ENCODE measurements at regions not wholly inside any gene's neighbourhood (a gene's known extent, or its start where the extent isn't known, plus 50 kb on each side); places are given as distances from the start of the nearest gene placed in this dataset.

- DNase-seq (no peak), ATAC-seq (no peak)
- H3K27ac Mint-ChIP-seq = no peak overlapping the region
- H3K4me3 Mint-ChIP-seq = no peak overlapping the region
- H3K36me3 Mint-ChIP-seq = no peaks in the 10 kb centered on the region
- peaks cover 0 to 10% (median 0%) of the 10 kb centered on the region in 9 donors for H3K9me3 Mint-ChIP-seq
- peaks cover 0 to 13% (median 0%) of the 10 kb centered on the region in 5 donors for H3K27me3 Mint-ChIP-seq
- peaks cover 0 to 9% (median 6%) of the 10 kb centered on the region in 4 donors for H3K4me1 Mint-ChIP-seq
- POLR2A ChIA-PET = no interaction called here
Observed at GRCh38 chr4:13980317-13981310, 353.1 kb upstream of the BOD1L1 start.

GRCh38 chr4:13981499-13981898 lies 354.0 kb upstream of the BOD1L1 start:
- POLR2A ChIA-PET = no interaction called here
- ATAC-seq (no peak), DNase-seq (no peak)
- H3K9me3 Mint-ChIP-seq = peaks cover 0 to 10% (median 0%) of the 10 kb centered on the region in 9 donors
- no peak overlapping the region for H3K27ac Mint-ChIP-seq
- peaks cover 0 to 9% (median 6%) of the 10 kb centered on the region in 4 donors for H3K4me1 Mint-ChIP-seq
- H3K36me3 Mint-ChIP-seq = no peaks in the 10 kb centered on the region
- no peak overlapping the region for H3K4me3 Mint-ChIP-seq
- H3K27me3 Mint-ChIP-seq = peaks cover 0 to 13% (median 0%) of the 10 kb centered on the region in 5 donors

GRCh38 chr4:13982010-13982409 lies 354.5 kb upstream of the BOD1L1 start:
- POLR2A ChIA-PET = no interaction called here
- H3K27ac Mint-ChIP-seq = no peak overlapping the region
- H3K27me3 Mint-ChIP-seq = peaks cover 0 to 13% (median 0%) of the 10 kb centered on the region in 5 donors
- no peak for ATAC-seq
- peak overlapping the region in 2 of 10 donors; percentile 13 to 15 for H3K4me3 Mint-ChIP-seq
- peaks cover 0 to 9% (median 0%) of the 10 kb centered on the region in 9 donors for H3K9me3 Mint-ChIP-seq
- no peaks in the 10 kb centered on the region for H3K36me3 Mint-ChIP-seq
- H3K4me1 Mint-ChIP-seq = peaks cover 0 to 9% (median 6%) of the 10 kb centered on the region in 4 donors
- no peak for DNase-seq

- POLR2A ChIA-PET = no interaction called here
- Mint-ChIP-seq H3K4me3 (no peak overlapping the region), H3K27me3 (peaks cover 0 to 13% (median 0%) of the 10 kb centered on the region in 5 donors), H3K36me3 (no peaks in the 10 kb centered on the region), H3K9me3 (peaks cover 0 to 5% (median 0%) of the 10 kb centered on the region in 9 donors), H3K27ac (no peak overlapping the region), H3K4me1 (peaks cover 0 to 9% (median 6%) of the 10 kb centered on the region in 4 donors)
- no peak for DNase-seq
- no peak for ATAC-seq
Observed at GRCh38 chr4:13983189-13983790, 355.8 kb upstream of the BOD1L1 start.

GRCh38 chr4:13984991-13985800 lies 357.7 kb upstream of the BOD1L1 start:
- Mint-ChIP-seq H3K4me3 (no peak overlapping the region), H3K27me3 (peaks cover 0 to 10% (median 0%) of the 10 kb centered on the region in 5 donors), H3K27ac (no peak overlapping the region), H3K9me3 (no peaks in the 10 kb centered on the region), H3K36me3 (no peaks in the 10 kb centered on the region), H3K4me1 (peaks cover 0 to 9% (median 6%) of the 10 kb centered on the region in 4 donors)
- ATAC-seq (no peak), DNase-seq (no peak)
- POLR2A ChIA-PET = no interaction called here

- ATAC-seq (no peak), DNase-seq (no peak)
- no peaks in the 10 kb centered on the region for H3K9me3 Mint-ChIP-seq
- peaks cover 0 to 9% (median 6%) of the 10 kb centered on the region in 4 donors for H3K4me1 Mint-ChIP-seq
- H3K36me3 Mint-ChIP-seq = no peaks in the 10 kb centered on the region
- POLR2A ChIA-PET = no interaction called here
- H3K4me3 Mint-ChIP-seq = no peak overlapping the region
- H3K27ac Mint-ChIP-seq = no peak overlapping the region
- H3K27me3 Mint-ChIP-seq = peaks cover 0 to 9% (median 0%) of the 10 kb centered on the region in 5 donors
Observed at GRCh38 chr4:13985837-13986236, 358.3 kb upstream of the BOD1L1 start.

GRCh38 chr4:13986548-13986947 lies 359.0 kb upstream of the BOD1L1 start:
- Mint-ChIP-seq H3K4me1 (peaks cover 0 to 9% (median 6%) of the 10 kb centered on the region in 4 donors), H3K4me3 (no peak overlapping the region), H3K9me3 (no peaks in the 10 kb centered on the region), H3K27ac (no peak overlapping the region), H3K36me3 (no peaks in the 10 kb centered on the region), H3K27me3 (peaks cover 0 to 9% (median 0%) of the 10 kb centered on the region in 5 donors)
- DNase-seq (no peak), ATAC-seq (no peak)
- POLR2A ChIA-PET = no interaction called here

- H3K27ac Mint-ChIP-seq = no peak overlapping the region
- H3K9me3 Mint-ChIP-seq = no peaks in the 10 kb centered on the region
- H3K27me3 Mint-ChIP-seq = peaks cover 0 to 3% (median 0%) of the 10 kb centered on the region in 5 donors
- H3K36me3 Mint-ChIP-seq = no peaks in the 10 kb centered on the region
- POLR2A ChIA-PET = no interaction called here
- no peak for ATAC-seq
- no peaks in the 10 kb centered on the region for H3K4me1 Mint-ChIP-seq
- no peak for DNase-seq
- no peak overlapping the region for H3K4me3 Mint-ChIP-seq
Observed at GRCh38 chr4:13988353-13989305, 361.1 kb upstream of the BOD1L1 start.

GRCh38 chr4:13989501-13989900 lies 362.0 kb upstream of the BOD1L1 start:
- no peaks in the 10 kb centered on the region for H3K4me1 Mint-ChIP-seq
- POLR2A ChIA-PET = no interaction called here
- H3K4me3 Mint-ChIP-seq = no peak overlapping the region
- ATAC-seq (no peak), DNase-seq (no peak)
- H3K27me3 Mint-ChIP-seq = no peaks in the 10 kb centered on the region
- no peaks in the 10 kb centered on the region for H3K9me3 Mint-ChIP-seq
- no peak overlapping the region for H3K27ac Mint-ChIP-seq
- no peaks in the 10 kb centered on the region for H3K36me3 Mint-ChIP-seq

GRCh38 chr4:13990596-13991589 lies 363.4 kb upstream of the BOD1L1 start:
- Mint-ChIP-seq H3K9me3 (no peaks in the 10 kb centered on the region), H3K27me3 (peaks cover 0 to 4% (median 0%) of the 10 kb centered on the region in 5 donors), H3K4me3 (no peak overlapping the region), H3K4me1 (no peaks in the 10 kb centered on the region), H3K36me3 (no peaks in the 10 kb centered on the region), H3K27ac (no peak overlapping the region)
- ATAC-seq (no peak), DNase-seq (no peak)
- POLR2A ChIA-PET = no interaction called here

- H3K27me3 Mint-ChIP-seq = peaks cover 0 to 4% (median 0%) of the 10 kb centered on the region in 5 donors
- H3K9me3 Mint-ChIP-seq = no peaks in the 10 kb centered on the region
- H3K27ac Mint-ChIP-seq = no peak overlapping the region
- POLR2A ChIA-PET = no interaction called here
- DNase-seq (no peak), ATAC-seq (no peak)
- no peak overlapping the region for H3K4me3 Mint-ChIP-seq
- H3K36me3 Mint-ChIP-seq = no peaks in the 10 kb centered on the region
- no peaks in the 10 kb centered on the region for H3K4me1 Mint-ChIP-seq
Observed at GRCh38 chr4:13992041-13992440, 364.5 kb upstream of the BOD1L1 start.

Measured in naive thymus-derived CD8-positive, alpha-beta T cell (primary cell).